Uterus (tissue), 2 donors: ENCODE measurements at regions not wholly inside any gene's neighbourhood (a gene's known extent, or its start where the extent isn't known, plus 50 kb on each side); places are given as distances from the start of the nearest gene placed in this dataset.

Source experiments
- CTCF ChIP-seq, 4 experiments: fragments of 200-600 bp in 2 of 4; fragments of 450-650 bp in 2 of 4; sonication (generic) in 2 of 4; IDR thresholded peaks; one replicate each; pipeline ENCODE4 v1.5.1; 2016 to 2019; ENCODE audit warnings: antibody characterized with exemption in 4 of 4, mild to moderate bottlenecking in 2 of 4, moderate library complexity in 1 of 4
- POLR2A ChIP-seq, 2 donors: fragments of 450-650 bp; IDR thresholded peaks; one replicate each; pipeline ENCODE4 v1.6.1; 2016; ENCODE audit warnings: antibody characterized with exemption in 2 of 2, mild to moderate bottlenecking in 1 of 2, moderate library complexity in 1 of 2

GRCh38 chr20:12593342-12593873, 415.4 kb upstream of the SPTLC3 start:
- TF ChIP-seq POLR2A (IDR thresholded peaks at IDR 0.05) (no peak), CTCF (IDR thresholded peaks at IDR 0.05) (no peak)
